ENCODE measurements at regions not wholly inside any gene's neighbourhood (a gene's known extent, or its start where the extent isn't known, plus 50 kb on each side); places are given as distances from the start of the nearest gene placed in this dataset.

- TF ChIP-seq CTCF (IDR thresholded peaks at IDR 0.05): no peak
- TF ChIP-seq POLR2A (IDR thresholded peaks at IDR 0.05): no peak
Measured at GRCh38 chr3:171986757-171987518, 52.4 kb upstream of the FNDC3B start.

Measured in uterus (tissue), 2 donors.